GM18502 (cell line): ENCODE measurements at regions not wholly inside any gene's neighbourhood (a gene's known extent, or its start where the extent isn't known, plus 50 kb on each side); places are given as distances from the start of the nearest gene placed in this dataset.

Source experiments
- ATAC-seq: cut with Tn5 transposase; IDR thresholded peaks from one replicate; pipeline ENCODE4 v1.9.1; 2021; ENCODE audit warnings: mild to moderate bottlenecking; ENCODE audit not compliant: unreplicated experiment, poor library complexity

GRCh38 chr9:78828521-78828920 lies 531.6 kb downstream of the PSAT1 start:
- ATAC-seq: no peak

- ATAC-seq: no peak
Observed at GRCh38 chr9:78830301-78830700, 533.4 kb downstream of the PSAT1 start.

- ATAC-seq: no peak
Observed at GRCh38 chr9:78831726-78832125, 534.8 kb downstream of the PSAT1 start.

- no peak for ATAC-seq
Observed at GRCh38 chr9:78835928-78836450, 539.1 kb downstream of the PSAT1 start.

GRCh38 chr9:78839252-78839651 lies 542.3 kb downstream of the PSAT1 start:
- no peak for ATAC-seq

GRCh38 chr9:78848061-78848460 lies 551.1 kb downstream of the PSAT1 start:
- no peak for ATAC-seq

GRCh38 chr9:78856144-78856543 lies 559.2 kb downstream of the PSAT1 start:
- ATAC-seq: no peak

GRCh38 chr9:78856781-78857180 lies 559.9 kb downstream of the PSAT1 start:
- ATAC-seq: no peak

- no peak for ATAC-seq
Observed at GRCh38 chr9:78857373-78858225, 560.7 kb downstream of the PSAT1 start.

GRCh38 chr9:78858266-78858665 lies 561.3 kb downstream of the PSAT1 start:
- ATAC-seq: no peak

GRCh38 chr9:78860801-78861475 lies 564.0 kb downstream of the PSAT1 start:
- ATAC-seq: no peak

GRCh38 chr9:78863531-78863930 lies 566.6 kb downstream of the PSAT1 start:
- ATAC-seq: no peak

GRCh38 chr9:78865737-78866136 lies 568.8 kb downstream of the PSAT1 start:
- no peak for ATAC-seq

- ATAC-seq: no peak
Observed at GRCh38 chr9:78866207-78867132, 569.5 kb downstream of the PSAT1 start.

- no peak for ATAC-seq
Observed at GRCh38 chr9:78871086-78871451, 574.1 kb downstream of the PSAT1 start.

GRCh38 chr9:78871452-78872331 lies 574.8 kb downstream of the PSAT1 start:
- ATAC-seq: no peak

GRCh38 chr9:78874061-78874460 lies 577.1 kb downstream of the PSAT1 start:
- no peak for ATAC-seq

- ATAC-seq: no peak
Observed at GRCh38 chr9:78879324-78880100, 582.6 kb downstream of the PSAT1 start.

- ATAC-seq: no peak
Observed at GRCh38 chr9:78881295-78881694, 584.4 kb downstream of the PSAT1 start.
